ENCODE measurements at regions not wholly inside any gene's neighbourhood (a gene's known extent, or its start where the extent isn't known, plus 50 kb on each side); places are given as distances from the start of the nearest gene placed in this dataset.

GRCh38 chr13:50071379-50071778 lies 56.1 kb downstream of the KCNRG start:
- Mint-ChIP-seq H3K4me1 (ENCODE audit: low read depth) (peaks cover 11% of the 10 kb centered on the region), H3K27ac (no peak overlapping the region), H3K4me3 (no peak overlapping the region), H3K36me3 (ENCODE audit: low read depth) (peaks cover 45% of the 10 kb centered on the region), H3K9me3 (no peaks in the 10 kb centered on the region), H3K27me3 (peaks cover 6% of the 10 kb centered on the region)
- DNase-seq, result no peak
- no peak for ATAC-seq
- no peak for TF ChIP-seq CTCF (IDR thresholded peaks at IDR 0.05)
- ChIA-PET CTCF (no interaction called here), POLR2A (interaction anchor here (1.2 kb wide), 1 partner anchor 33 kb away, joined by 3 read pairs; no protein-coding TSS in a partner anchor)
- intact Hi-C loops (cut with micrococcal nuclease), result no loop called here

- intact Hi-C loops (cut with micrococcal nuclease), result no loop called here
- H3K36me3 Mint-ChIP-seq (ENCODE audit: low read depth), result peaks cover 35% of the 10 kb centered on the region
These were observed 57.4 kb downstream of the KCNRG start for GRCh38 chr13:50072676-50073075.

GRCh38 chr13:50073340-50073739 lies 58.1 kb downstream of the KCNRG start:
- Mint-ChIP-seq H3K4me1 (ENCODE audit: low read depth) (peaks cover 18% of the 10 kb centered on the region), H3K36me3 (ENCODE audit: low read depth) (peaks cover 31% of the 10 kb centered on the region), H3K4me3 (no peak overlapping the region), H3K9me3 (no peaks in the 10 kb centered on the region), H3K27me3 (peaks cover 12% of the 10 kb centered on the region), H3K27ac (no peak overlapping the region)
- ATAC-seq, result no peak
- intact Hi-C loops (cut with micrococcal nuclease), result no loop called here
- POLR2A ChIA-PET, result no interaction called here
- CTCF ChIA-PET, result no interaction called here
- DNase-seq, result no peak
- TF ChIP-seq CTCF (IDR thresholded peaks at IDR 0.05), result no peak

More at GRCh38 chr13:50072676-50073075, 57.4 kb downstream of the KCNRG start:
- Mint-ChIP-seq H3K4me1 (ENCODE audit: low read depth) (peaks cover 16% of the 10 kb centered on the region), H3K27ac (no peak overlapping the region), H3K4me3 (no peak overlapping the region), H3K27me3 (peaks cover 8% of the 10 kb centered on the region), H3K9me3 (no peaks in the 10 kb centered on the region)
- ATAC-seq, result no peak
- ChIA-PET POLR2A (no interaction called here), CTCF (interaction anchor here (1.1 kb wide), 1 partner anchor 76 kb away, joined by 3 read pairs; the partner anchor contains the start of gene TRIM13)
- DNase-seq, result no peak
- no peak for TF ChIP-seq CTCF (IDR thresholded peaks at IDR 0.05)

GRCh38 chr13:50074843-50075242 lies 59.6 kb downstream of the KCNRG start:
- no peak overlapping the region for H3K27ac Mint-ChIP-seq
- no peaks in the 10 kb centered on the region for H3K9me3 Mint-ChIP-seq
- intact Hi-C loops (cut with micrococcal nuclease), result loop anchor here (2.0 kb wide), 1 partner anchor 78 kb away; the partner anchor contains the start of gene TRIM13
- H3K36me3 Mint-ChIP-seq (ENCODE audit: low read depth), result peaks cover 28% of the 10 kb centered on the region
- TF ChIP-seq CTCF (IDR thresholded peaks at IDR 0.05), result no peak
- ChIA-PET POLR2A (interaction anchor here (0.6 kb wide), 1 partner anchor 67 kb away, joined by 4 read pairs; no protein-coding TSS in a partner anchor), CTCF (interaction anchor here (1.2 kb wide), 1 partner anchor 77 kb away, joined by 4 read pairs; the partner anchor contains the start of gene TRIM13)
- ATAC-seq (peak; percentile 74), DNase-seq (no peak)
- no peak overlapping the region for H3K4me3 Mint-ChIP-seq
- H3K4me1 Mint-ChIP-seq (ENCODE audit: low read depth), result peaks cover 22% of the 10 kb centered on the region
- peaks cover 13% of the 10 kb centered on the region for H3K27me3 Mint-ChIP-seq

- Mint-ChIP-seq H3K4me1 (ENCODE audit: low read depth) (peaks cover 22% of the 10 kb centered on the region), H3K9me3 (no peaks in the 10 kb centered on the region), H3K36me3 (ENCODE audit: low read depth) (peaks cover 35% of the 10 kb centered on the region), H3K27ac (no peak overlapping the region), H3K4me3 (peak overlapping the region; percentile 26), H3K27me3 (peaks cover 13% of the 10 kb centered on the region)
- intact Hi-C loops (cut with micrococcal nuclease), result loop anchor here (2.0 kb wide), 1 partner anchor 79 kb away; the partner anchor contains the start of gene TRIM13
- no peak for DNase-seq
- ATAC-seq, result no peak
- ChIA-PET POLR2A (interaction anchor here (0.6 to 1.4 kb wide), 2 partner anchors 49 to 630 kb away, joined by 3 read pairs; no protein-coding TSS in a partner anchor), CTCF (interaction anchor here (1.2 kb wide), 1 partner anchor 78 kb away, joined by 4 read pairs; the partner anchor contains the start of gene TRIM13)
- TF ChIP-seq CTCF (IDR thresholded peaks at IDR 0.05), result no peak
These were observed 60.4 kb downstream of the KCNRG start for GRCh38 chr13:50075619-50076097.
